ENCODE measurements at regions not wholly inside any gene's neighbourhood (a gene's known extent, or its start where the extent isn't known, plus 50 kb on each side); places are given as distances from the start of the nearest gene placed in this dataset.

GRCh38 chr4:181536196-181536746 lies 706.9 kb upstream of the TENM3 start:
- DNase-seq (ENCODE audit: low read depth, low spot score), result no peak
- H3K4me3 ChIP-seq (ENCODE audit: low read depth, low read length), result no peak overlapping the region
- in situ Hi-C loops (cut with HindIII; ENCODE audit: low sequenced_read_pairs), result no loop called here
- TF ChIP-seq CTCF (IDR thresholded peaks at IDR 0.05; ENCODE audit: low read depth, low read length), result no peak

GRCh38 chr4:181536811-181537434 lies 706.3 kb upstream of the TENM3 start:
- no peak overlapping the region for H3K4me3 ChIP-seq (ENCODE audit: low read depth, low read length)
- in situ Hi-C loops (cut with HindIII; ENCODE audit: low sequenced_read_pairs), result no loop called here
- no peak for DNase-seq (ENCODE audit: low read depth, low spot score)
- TF ChIP-seq CTCF (IDR thresholded peaks at IDR 0.05; ENCODE audit: low read depth, low read length), result no peak

- no peak for DNase-seq (ENCODE audit: low read depth, low spot score)
- in situ Hi-C loops (cut with HindIII; ENCODE audit: low sequenced_read_pairs), result no loop called here
- no peak overlapping the region for H3K4me3 ChIP-seq (ENCODE audit: low read depth, low read length)
- TF ChIP-seq CTCF (IDR thresholded peaks at IDR 0.05; ENCODE audit: low read depth, low read length), result no peak
Observed at GRCh38 chr4:181538431-181538830, 704.8 kb upstream of the TENM3 start.

GRCh38 chr4:181541396-181541795 lies 701.8 kb upstream of the TENM3 start:
- in situ Hi-C loops (cut with HindIII; ENCODE audit: low sequenced_read_pairs), result no loop called here
- H3K4me3 ChIP-seq (ENCODE audit: low read depth, low read length), result no peak overlapping the region
- no peak for TF ChIP-seq CTCF (IDR thresholded peaks at IDR 0.05; ENCODE audit: low read depth, low read length)
- DNase-seq (ENCODE audit: low read depth, low spot score), result peak; percentile 61

GRCh38 chr4:181548873-181549575 lies 694.2 kb upstream of the TENM3 start:
- DNase-seq (ENCODE audit: low read depth, low spot score), result peak; percentile 92
- no peak overlapping the region for H3K4me3 ChIP-seq (ENCODE audit: low read depth, low read length)
- TF ChIP-seq CTCF (IDR thresholded peaks at IDR 0.05; ENCODE audit: low read depth, low read length), result no peak
- in situ Hi-C loops (cut with HindIII; ENCODE audit: low sequenced_read_pairs), result no loop called here

GRCh38 chr4:181549576-181550188 lies 693.5 kb upstream of the TENM3 start:
- in situ Hi-C loops (cut with HindIII; ENCODE audit: low sequenced_read_pairs), result no loop called here
- no peak overlapping the region for H3K4me3 ChIP-seq (ENCODE audit: low read depth, low read length)
- no peak for DNase-seq (ENCODE audit: low read depth, low spot score)
- TF ChIP-seq CTCF (IDR thresholded peaks at IDR 0.05; ENCODE audit: low read depth, low read length), result no peak

All from astrocyte of the spinal cord (primary cell).